ENCODE measurements at regions not wholly inside any gene's neighbourhood (a gene's known extent, or its start where the extent isn't known, plus 50 kb on each side); places are given as distances from the start of the nearest gene placed in this dataset.

- intact Hi-C loops (cut with DNase I; ENCODE audit: low total_unique reads) (no loop called here), in situ Hi-C loops (cut with MboI; ENCODE audit: low pct_ligation_motif_present in 1 of 4, low pct_unique_long_range_greater_than_20kb in 1 of 4, low sequenced_read_pairs in 3 of 4) (no loop called here)
- Histone ChIP-seq H3K27me3 (no peaks in the 10 kb centered on the region), H3K9me3 (no peaks in the 10 kb centered on the region), H3K36me3 (no peaks in the 10 kb centered on the region), H3K4me1 (no peaks in the 10 kb centered on the region), H3K27ac (no peak overlapping the region), H3K4me3 (no peak overlapping the region)
- WGBS, 2 donors (ENCODE audit: low coverage in 1 of 2) = 66 to 100% methylated on average over 1 to 3 of the region's 3 CpGs
- no peak for DNase-seq
- TF ChIP-seq, protein P1, sequence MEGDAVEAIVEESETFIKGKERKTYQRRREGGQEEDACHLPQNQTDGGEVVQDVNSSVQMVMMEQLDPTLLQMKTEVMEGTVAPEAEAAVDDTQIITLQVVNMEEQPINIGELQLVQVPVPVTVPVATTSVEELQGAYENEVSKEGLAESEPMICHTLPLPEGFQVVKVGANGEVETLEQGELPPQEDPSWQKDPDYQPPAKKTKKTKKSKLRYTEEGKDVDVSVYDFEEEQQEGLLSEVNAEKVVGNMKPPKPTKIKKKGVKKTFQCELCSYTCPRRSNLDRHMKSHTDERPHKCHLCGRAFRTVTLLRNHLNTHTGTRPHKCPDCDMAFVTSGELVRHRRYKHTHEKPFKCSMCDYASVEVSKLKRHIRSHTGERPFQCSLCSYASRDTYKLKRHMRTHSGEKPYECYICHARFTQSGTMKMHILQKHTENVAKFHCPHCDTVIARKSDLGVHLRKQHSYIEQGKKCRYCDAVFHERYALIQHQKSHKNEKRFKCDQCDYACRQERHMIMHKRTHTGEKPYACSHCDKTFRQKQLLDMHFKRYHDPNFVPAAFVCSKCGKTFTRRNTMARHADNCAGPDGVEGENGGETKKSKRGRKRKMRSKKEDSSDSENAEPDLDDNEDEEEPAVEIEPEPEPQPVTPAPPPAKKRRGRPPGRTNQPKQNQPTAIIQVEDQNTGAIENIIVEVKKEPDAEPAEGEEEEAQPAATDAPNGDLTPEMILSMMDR (IDR thresholded peaks at IDR 0.05) = no peak
- TF ChIP-seq EP300 (IDR thresholded peaks at IDR 0.05; ENCODE audit: low read depth) (no peak), POLR2AphosphoS5 (IDR thresholded peaks at IDR 0.05) (no peak), POLR2A (IDR thresholded peaks at IDR 0.05) (no peak)
These were observed 153.1 kb upstream of the GAP43 start for GRCh38 chr3:115470254-115470653.

- H3K4me1 ChIP-seq = no peaks in the 10 kb centered on the region
- no peaks in the 10 kb centered on the region for H3K9me3 ChIP-seq
- WGBS, 2 donors (ENCODE audit: low coverage in 1 of 2) = 78 to 82% methylated on average over 9 of the region's 9 CpGs
- H3K4me3 ChIP-seq = no peak overlapping the region
- in situ Hi-C loops (cut with MboI; ENCODE audit: low pct_ligation_motif_present in 1 of 4, low pct_unique_long_range_greater_than_20kb in 1 of 4, low sequenced_read_pairs in 3 of 4) = no loop called here
- H3K36me3 ChIP-seq = no peaks in the 10 kb centered on the region
- intact Hi-C loops (cut with DNase I; ENCODE audit: low total_unique reads) = no loop called here
- TF ChIP-seq, protein P1 (IDR thresholded peaks at IDR 0.05) = no peak
- no peak for TF ChIP-seq POLR2AphosphoS5 (IDR thresholded peaks at IDR 0.05)
- no peak for TF ChIP-seq EP300 (IDR thresholded peaks at IDR 0.05; ENCODE audit: low read depth)
- no peak for TF ChIP-seq POLR2A (IDR thresholded peaks at IDR 0.05)
- no peak for DNase-seq
- no peaks in the 10 kb centered on the region for H3K27me3 ChIP-seq
- no peak overlapping the region for H3K27ac ChIP-seq
These were observed 147.9 kb upstream of the GAP43 start for GRCh38 chr3:115475178-115476041.

GRCh38 chr3:115476472-115476871, 146.8 kb upstream of the GAP43 start:
- in situ Hi-C loops (cut with MboI; ENCODE audit: low pct_ligation_motif_present in 1 of 4, low pct_unique_long_range_greater_than_20kb in 1 of 4, low sequenced_read_pairs in 3 of 4) (no loop called here), intact Hi-C loops (cut with DNase I; ENCODE audit: low total_unique reads) (no loop called here)
- Histone ChIP-seq H3K27ac (no peak overlapping the region), H3K4me3 (no peak overlapping the region), H3K4me1 (no peaks in the 10 kb centered on the region), H3K27me3 (no peaks in the 10 kb centered on the region), H3K9me3 (no peaks in the 10 kb centered on the region), H3K36me3 (no peaks in the 10 kb centered on the region)
- TF ChIP-seq POLR2A (IDR thresholded peaks at IDR 0.05) (no peak), POLR2AphosphoS5 (IDR thresholded peaks at IDR 0.05) (no peak), EP300 (IDR thresholded peaks at IDR 0.05; ENCODE audit: low read depth) (no peak)
- TF ChIP-seq, protein P1 (IDR thresholded peaks at IDR 0.05) = no peak
- DNase-seq = no peak

- H3K36me3 ChIP-seq = no peaks in the 10 kb centered on the region
- no peak overlapping the region for H3K4me3 ChIP-seq
- intact Hi-C loops (cut with DNase I; ENCODE audit: low total_unique reads) = no loop called here
- H3K9me3 ChIP-seq = no peaks in the 10 kb centered on the region
- H3K27ac ChIP-seq = no peak overlapping the region
- in situ Hi-C loops (cut with MboI; ENCODE audit: low pct_ligation_motif_present in 1 of 4, low pct_unique_long_range_greater_than_20kb in 1 of 4, low sequenced_read_pairs in 3 of 4) = no loop called here
- DNase-seq = no peak
- TF ChIP-seq, protein P1 (IDR thresholded peaks at IDR 0.05) = no peak
- TF ChIP-seq POLR2A (IDR thresholded peaks at IDR 0.05) (no peak), POLR2AphosphoS5 (IDR thresholded peaks at IDR 0.05) (no peak), EP300 (IDR thresholded peaks at IDR 0.05; ENCODE audit: low read depth) (no peak)
- 82 to 84% methylated on average over 4 of the region's 4 CpGs for WGBS, 2 donors (ENCODE audit: low coverage in 1 of 2)
- H3K27me3 ChIP-seq = no peaks in the 10 kb centered on the region
- no peaks in the 10 kb centered on the region for H3K4me1 ChIP-seq
These were observed 145.0 kb upstream of the GAP43 start for GRCh38 chr3:115478359-115478758.
